ENCODE measurements at regions not wholly inside any gene's neighbourhood (a gene's known extent, or its start where the extent isn't known, plus 50 kb on each side); places are given as distances from the start of the nearest gene placed in this dataset.

GRCh38 chr9:38130724-38131123 lies 61.7 kb upstream of the SHB start:
- TF ChIP-seq CTCF (IDR thresholded peaks at IDR 0.05; ENCODE audit: low read length): no peak
- no peak for TF ChIP-seq EZH2 (optimal IDR thresholded peaks at IDR 0.05; ENCODE audit: low read depth, low read length)

Measured in MM.1S (cell line).